ENCODE measurements at regions not wholly inside any gene's neighbourhood (a gene's known extent, or its start where the extent isn't known, plus 50 kb on each side); places are given as distances from the start of the nearest gene placed in this dataset.
"Not testable (repeated sequence)": the region's sequence is repeated elsewhere in the genome, so short reads cannot be mapped to it uniquely, and the experiment has no call there.

GRCh38 chr20:51934301-51935002 lies 132.1 kb upstream of the SALL4 start:
- intact Hi-C loops (cut with micrococcal nuclease; ENCODE audit: unreplicated experiment): no loop called here
- Mint-ChIP-seq H3K36me3 (ENCODE audit: insufficient read depth, unreplicated experiment) (no peaks in the 10 kb centered on the region), H3K27me3 (ENCODE audit: unreplicated experiment) (no peaks in the 10 kb centered on the region), H3K4me3 (ENCODE audit: low read depth, unreplicated experiment) (no peak overlapping the region), H3K27ac (ENCODE audit: unreplicated experiment) (no peak overlapping the region), H3K4me1 (ENCODE audit: low read depth, unreplicated experiment) (no peaks in the 10 kb centered on the region), H3K9me3 (ENCODE audit: low read depth, unreplicated experiment) (no peaks in the 10 kb centered on the region)
- CTCF ChIA-PET: interaction anchor here (0.6 to 1.2 kb wide), 5 partner anchors 11 to 258 kb away, joined by 3 to 5 read pairs (median 3); no protein-coding TSS in a partner anchor
- DNase-seq: no peak
- BruUV-seq (replicated peaks): no TSS peak
- TF ChIP-seq, protein P1, sequence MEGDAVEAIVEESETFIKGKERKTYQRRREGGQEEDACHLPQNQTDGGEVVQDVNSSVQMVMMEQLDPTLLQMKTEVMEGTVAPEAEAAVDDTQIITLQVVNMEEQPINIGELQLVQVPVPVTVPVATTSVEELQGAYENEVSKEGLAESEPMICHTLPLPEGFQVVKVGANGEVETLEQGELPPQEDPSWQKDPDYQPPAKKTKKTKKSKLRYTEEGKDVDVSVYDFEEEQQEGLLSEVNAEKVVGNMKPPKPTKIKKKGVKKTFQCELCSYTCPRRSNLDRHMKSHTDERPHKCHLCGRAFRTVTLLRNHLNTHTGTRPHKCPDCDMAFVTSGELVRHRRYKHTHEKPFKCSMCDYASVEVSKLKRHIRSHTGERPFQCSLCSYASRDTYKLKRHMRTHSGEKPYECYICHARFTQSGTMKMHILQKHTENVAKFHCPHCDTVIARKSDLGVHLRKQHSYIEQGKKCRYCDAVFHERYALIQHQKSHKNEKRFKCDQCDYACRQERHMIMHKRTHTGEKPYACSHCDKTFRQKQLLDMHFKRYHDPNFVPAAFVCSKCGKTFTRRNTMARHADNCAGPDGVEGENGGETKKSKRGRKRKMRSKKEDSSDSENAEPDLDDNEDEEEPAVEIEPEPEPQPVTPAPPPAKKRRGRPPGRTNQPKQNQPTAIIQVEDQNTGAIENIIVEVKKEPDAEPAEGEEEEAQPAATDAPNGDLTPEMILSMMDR (IDR thresholded peaks at IDR 0.05; ENCODE audit: unreplicated experiment): no peak

GRCh38 chr20:51931371-51931781 lies 129.1 kb upstream of the SALL4 start:
- Mint-ChIP-seq H3K4me3 (ENCODE audit: low read depth, unreplicated experiment) (no peak overlapping the region), H3K36me3 (ENCODE audit: insufficient read depth, unreplicated experiment) (no peaks in the 10 kb centered on the region), H3K9me3 (ENCODE audit: low read depth, unreplicated experiment) (no peaks in the 10 kb centered on the region), H3K27ac (ENCODE audit: unreplicated experiment) (no peak overlapping the region), H3K27me3 (ENCODE audit: unreplicated experiment) (no peaks in the 10 kb centered on the region), H3K4me1 (ENCODE audit: low read depth, unreplicated experiment) (no peaks in the 10 kb centered on the region)
- DNase-seq: no peak
- BruUV-seq (replicated peaks): no TSS peak
- CTCF ChIA-PET: interaction anchor here (0.9 kb wide), 1 partner anchor 13 kb away, joined by 4 read pairs; no protein-coding TSS in a partner anchor
- intact Hi-C loops (cut with micrococcal nuclease; ENCODE audit: unreplicated experiment): no loop called here
- TF ChIP-seq, protein P1 (IDR thresholded peaks at IDR 0.05; ENCODE audit: unreplicated experiment): no peak

DNA sequence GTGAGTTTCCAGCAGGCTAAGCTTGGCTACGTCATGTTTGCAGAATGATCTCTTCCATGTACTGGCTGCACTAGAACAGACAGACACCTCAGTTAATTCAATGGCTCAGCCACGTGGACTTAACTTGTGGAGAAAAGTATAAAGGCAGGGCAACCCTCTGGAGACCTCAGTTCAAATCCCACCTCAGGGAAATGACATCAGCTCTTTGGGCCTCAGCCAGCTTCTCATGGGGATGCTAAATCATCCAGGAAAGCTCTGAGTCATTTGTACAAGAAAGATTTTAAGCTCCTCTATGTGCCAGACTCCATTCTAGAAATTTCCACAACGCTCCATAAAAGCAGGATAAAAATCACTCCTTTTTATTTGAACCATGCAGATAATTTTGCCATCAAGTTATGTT lies 128.5 kb upstream of the SALL4 start:
- no peaks in the 10 kb centered on the region for H3K9me3 Mint-ChIP-seq (ENCODE audit: low read depth, unreplicated experiment)
- BruUV-seq (replicated peaks): no TSS peak
- H3K36me3 Mint-ChIP-seq (ENCODE audit: insufficient read depth, unreplicated experiment): no peaks in the 10 kb centered on the region
- CTCF ChIA-PET: interaction anchor here (1.3 kb wide), 1 partner anchor 13 kb away, joined by 6 read pairs; no protein-coding TSS in a partner anchor
- intact Hi-C loops (cut with micrococcal nuclease; ENCODE audit: unreplicated experiment): no loop called here
- no peak for DNase-seq
- no peaks in the 10 kb centered on the region for H3K4me1 Mint-ChIP-seq (ENCODE audit: low read depth, unreplicated experiment)
- H3K27ac Mint-ChIP-seq (ENCODE audit: unreplicated experiment): no peak overlapping the region
- H3K27me3 Mint-ChIP-seq (ENCODE audit: unreplicated experiment): no peaks in the 10 kb centered on the region
- H3K4me3 Mint-ChIP-seq (ENCODE audit: low read depth, unreplicated experiment): no peak overlapping the region
- TF ChIP-seq, protein P1 (IDR thresholded peaks at IDR 0.05; ENCODE audit: unreplicated experiment): no peak

- Mint-ChIP-seq H3K36me3 (ENCODE audit: insufficient read depth, unreplicated experiment) (no peaks in the 10 kb centered on the region), H3K4me1 (ENCODE audit: low read depth, unreplicated experiment) (no peaks in the 10 kb centered on the region), H3K27me3 (ENCODE audit: unreplicated experiment) (no peaks in the 10 kb centered on the region), H3K4me3 (ENCODE audit: low read depth, unreplicated experiment) (no peak overlapping the region), H3K9me3 (ENCODE audit: low read depth, unreplicated experiment) (no peaks in the 10 kb centered on the region), H3K27ac (ENCODE audit: unreplicated experiment) (no peak overlapping the region)
- intact Hi-C loops (cut with micrococcal nuclease; ENCODE audit: unreplicated experiment): no loop called here
- BruUV-seq (replicated peaks): no TSS peak
- TF ChIP-seq, protein P1 (IDR thresholded peaks at IDR 0.05; ENCODE audit: unreplicated experiment): no peak
- CTCF ChIA-PET: interaction anchor here (0.6 kb wide), 2 partner anchors 121 to 158 kb away, joined by 3 to 5 read pairs; no protein-coding TSS in a partner anchor
- DNase-seq: no peak
These were observed 126.6 kb upstream of the SALL4 start for GRCh38 chr20:51928931-51929330.

DNA sequence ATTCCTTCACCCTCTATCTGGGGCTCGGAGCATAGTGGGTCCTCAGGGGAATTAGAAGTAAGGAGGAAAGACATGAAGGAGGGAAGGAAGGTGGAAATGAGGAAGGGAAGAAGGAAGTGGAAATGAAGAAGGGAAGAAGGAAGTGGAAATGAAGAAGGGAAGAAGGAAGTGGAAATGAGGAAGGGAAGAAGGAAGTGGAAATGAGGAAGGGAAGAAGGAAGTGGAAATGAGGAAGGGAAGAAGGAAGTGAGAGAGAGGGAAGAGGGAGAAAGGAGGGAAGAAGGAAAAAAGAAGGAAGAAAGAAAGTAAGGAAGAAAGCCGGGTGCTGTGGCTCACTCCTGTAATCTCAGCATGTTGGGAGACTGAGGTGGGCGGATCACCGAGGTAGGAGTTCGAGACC lies 125.6 kb upstream of the SALL4 start:
- H3K9me3 Mint-ChIP-seq (ENCODE audit: low read depth, unreplicated experiment); H3K27ac Mint-ChIP-seq (ENCODE audit: unreplicated experiment); H3K4me1 Mint-ChIP-seq (ENCODE audit: low read depth, unreplicated experiment); CTCF ChIA-PET; H3K36me3 Mint-ChIP-seq (ENCODE audit: insufficient read depth, unreplicated experiment); DNase-seq; H3K27me3 Mint-ChIP-seq (ENCODE audit: unreplicated experiment); intact Hi-C loops (cut with micrococcal nuclease; ENCODE audit: unreplicated experiment); BruUV-seq (replicated peaks); H3K4me3 Mint-ChIP-seq (ENCODE audit: low read depth, unreplicated experiment): not testable (repeated sequence)
